Activated naive CD4-positive, alpha-beta T cell treated with anti-CD3 and anti-CD28 coated beads for 36 hours (primary cell): ENCODE measurements at regions not wholly inside any gene's neighbourhood (a gene's known extent, or its start where the extent isn't known, plus 50 kb on each side); places are given as distances from the start of the nearest gene placed in this dataset.

ENCODE experiments used
- CTCF ChIA-PET: fragments of 350-600 bp; sonication (Branson Sonifier 250); formaldehyde crosslinking; loops from one replicate; lab custom pipeline; 2021; ENCODE audit warnings: antibody characterized with exemption; lab: Charles Lee
- DNase-seq: peaks from one replicate; pipeline ENCODE4 v3.0.0-alpha.2; 2020
- H3K27ac Mint-ChIP-seq: one replicate; pipeline ENCODE4 v1.8.0; 2021; ENCODE audit warnings: mild to moderate bottlenecking, mixed read lengths
- H3K27me3 Mint-ChIP-seq: one replicate; pipeline ENCODE4 v1.8.0; 2021; ENCODE audit warnings: low read depth, mixed read lengths
- H3K36me3 Mint-ChIP-seq: one replicate; pipeline ENCODE4 v1.8.0; 2021; ENCODE audit warnings: low read depth, mixed read lengths
- H3K4me1 Mint-ChIP-seq: one replicate; pipeline ENCODE4 v1.8.0; 2021; ENCODE audit warnings: low read depth, mixed read lengths
- H3K4me3 Mint-ChIP-seq: one replicate; pipeline ENCODE4 v1.8.0; 2021; ENCODE audit warnings: mild to moderate bottlenecking, moderate library complexity, mixed read lengths
- H3K9me3 Mint-ChIP-seq: one replicate; pipeline ENCODE4 v1.8.0; 2021; ENCODE audit warnings: mixed read lengths
- intact Hi-C: fragments of 100-400 bp; cut with micrococcal nuclease; formaldehyde crosslinking; loops from one replicate; pipeline ENCODE4 v1.15.1; 2023

- intact Hi-C loops = no loop called here
- Mint-ChIP-seq H3K27ac (no peak overlapping the region), H3K4me3 (no peak overlapping the region), H3K36me3 (no peaks in the 10 kb centered on the region), H3K27me3 (no peaks in the 10 kb centered on the region), H3K9me3 (no peaks in the 10 kb centered on the region), H3K4me1 (peaks cover 32% of the 10 kb centered on the region)
- CTCF ChIA-PET = interaction anchor here (1.2 to 1.4 kb wide), 2 partner anchors 19 to 28 kb away, joined by 3 to 5 read pairs; no protein-coding TSS in a partner anchor
- no peak for DNase-seq
These were observed 291.2 kb upstream of the STT3B start for GRCh38 chr3:31241533-31241932.

GRCh38 chr3:31242026-31242960, 290.4 kb upstream of the STT3B start:
- CTCF ChIA-PET = interaction anchor here (0.8 to 1.2 kb wide), 3 partner anchors 9 to 29 kb away, joined by 3 to 5 read pairs (median 3); no protein-coding TSS in a partner anchor
- H3K36me3 Mint-ChIP-seq = no peaks in the 10 kb centered on the region
- intact Hi-C loops = loop anchor here (1.0 kb wide), 2 partner anchors 8 to 10 kb away; no protein-coding TSS in a partner anchor
- H3K27me3 Mint-ChIP-seq = peaks cover 4% of the 10 kb centered on the region
- H3K27ac Mint-ChIP-seq = no peak overlapping the region
- peaks cover 32% of the 10 kb centered on the region for H3K4me1 Mint-ChIP-seq
- H3K4me3 Mint-ChIP-seq = no peak overlapping the region
- DNase-seq = peak; percentile 40
- H3K9me3 Mint-ChIP-seq = no peaks in the 10 kb centered on the region

GRCh38 chr3:31244929-31245817, 287.6 kb upstream of the STT3B start:
- Mint-ChIP-seq H3K36me3 (no peaks in the 10 kb centered on the region), H3K4me1 (peaks cover 53% of the 10 kb centered on the region), H3K9me3 (no peaks in the 10 kb centered on the region), H3K27me3 (peaks cover 4% of the 10 kb centered on the region), H3K27ac (no peak overlapping the region), H3K4me3 (no peak overlapping the region)
- DNase-seq = no peak
- CTCF ChIA-PET = no interaction called here
- intact Hi-C loops = no loop called here

- Mint-ChIP-seq H3K36me3 (no peaks in the 10 kb centered on the region), H3K4me3 (no peak overlapping the region), H3K9me3 (no peaks in the 10 kb centered on the region), H3K27ac (no peak overlapping the region), H3K4me1 (peaks cover 52% of the 10 kb centered on the region), H3K27me3 (peaks cover 4% of the 10 kb centered on the region)
- intact Hi-C loops = no loop called here
- CTCF ChIA-PET = no interaction called here
- DNase-seq = no peak
These were observed 286.2 kb upstream of the STT3B start for GRCh38 chr3:31246293-31247062.

GRCh38 chr3:31247063-31247447, 285.7 kb upstream of the STT3B start:
- Mint-ChIP-seq H3K9me3 (no peaks in the 10 kb centered on the region), H3K4me1 (peaks cover 49% of the 10 kb centered on the region), H3K27me3 (peaks cover 4% of the 10 kb centered on the region), H3K36me3 (no peaks in the 10 kb centered on the region), H3K4me3 (no peak overlapping the region), H3K27ac (no peak overlapping the region)
- no peak for DNase-seq
- CTCF ChIA-PET = no interaction called here
- intact Hi-C loops = no loop called here

GRCh38 chr3:31247850-31248562, 284.7 kb upstream of the STT3B start:
- CTCF ChIA-PET = no interaction called here
- Mint-ChIP-seq H3K4me3 (no peak overlapping the region), H3K36me3 (no peaks in the 10 kb centered on the region), H3K27me3 (peaks cover 4% of the 10 kb centered on the region), H3K9me3 (no peaks in the 10 kb centered on the region), H3K27ac (no peak overlapping the region), H3K4me1 (peaks cover 53% of the 10 kb centered on the region)
- intact Hi-C loops = loop anchor here (1.0 kb wide), 4 partner anchors 18 to 171 kb away; no protein-coding TSS in a partner anchor
- DNase-seq = peak; percentile 73

- Mint-ChIP-seq H3K4me3 (no peak overlapping the region), H3K27me3 (peaks cover 4% of the 10 kb centered on the region), H3K36me3 (no peaks in the 10 kb centered on the region), H3K27ac (no peak overlapping the region), H3K9me3 (no peaks in the 10 kb centered on the region), H3K4me1 (peaks cover 56% of the 10 kb centered on the region)
- peak; percentile 18 for DNase-seq
- CTCF ChIA-PET = interaction anchor here (0.6 kb wide), 1 partner anchor 317 kb away, joined by 4 read pairs; no protein-coding TSS in a partner anchor
- intact Hi-C loops = loop anchor here (1.0 kb wide), 4 partner anchors 18 to 171 kb away; no protein-coding TSS in a partner anchor
These were observed 284.1 kb upstream of the STT3B start for GRCh38 chr3:31248563-31248992.

- Mint-ChIP-seq H3K27ac (no peak overlapping the region), H3K9me3 (no peaks in the 10 kb centered on the region), H3K36me3 (no peaks in the 10 kb centered on the region), H3K4me3 (no peak overlapping the region), H3K4me1 (peaks cover 61% of the 10 kb centered on the region), H3K27me3 (peaks cover 4% of the 10 kb centered on the region)
- intact Hi-C loops = no loop called here
- CTCF ChIA-PET = interaction anchor here (0.8 kb wide), 1 partner anchor 18 kb away, joined by 3 read pairs; no protein-coding TSS in a partner anchor
- no peak for DNase-seq
These were observed 283.2 kb upstream of the STT3B start for GRCh38 chr3:31249545-31249944.

- Mint-ChIP-seq H3K9me3 (no peaks in the 10 kb centered on the region), H3K4me3 (no peak overlapping the region), H3K27ac (no peak overlapping the region), H3K27me3 (peaks cover 4% of the 10 kb centered on the region), H3K36me3 (no peaks in the 10 kb centered on the region), H3K4me1 (peaks cover 61% of the 10 kb centered on the region)
- intact Hi-C loops = loop anchor here (5.0 to 10.0 kb wide), 8 partner anchors 107 to 1812 kb away; no protein-coding TSS in a partner anchor
- no peak for DNase-seq
- CTCF ChIA-PET = interaction anchor here (0.6 to 0.8 kb wide), 2 partner anchors 17 to 1898 kb away, joined by 3 read pairs; no protein-coding TSS in a partner anchor
These were observed 282.5 kb upstream of the STT3B start for GRCh38 chr3:31250116-31250777.

- no peaks in the 10 kb centered on the region for H3K36me3 Mint-ChIP-seq
- no peak overlapping the region for H3K4me3 Mint-ChIP-seq
- peaks cover 4% of the 10 kb centered on the region for H3K27me3 Mint-ChIP-seq
- intact Hi-C loops = loop anchor here (5.0 to 10.0 kb wide), 8 partner anchors 106 to 1811 kb away; no protein-coding TSS in a partner anchor
- H3K27ac Mint-ChIP-seq = no peak overlapping the region
- CTCF ChIA-PET = interaction anchor here (1.4 kb wide), 1 partner anchor 9 kb away, joined by 3 read pairs; no protein-coding TSS in a partner anchor
- peak; percentile 33 for DNase-seq
- peaks cover 61% of the 10 kb centered on the region for H3K4me1 Mint-ChIP-seq
- H3K9me3 Mint-ChIP-seq = no peaks in the 10 kb centered on the region
These were observed 281.6 kb upstream of the STT3B start for GRCh38 chr3:31251083-31251482.
